ENCODE measurements at regions not wholly inside any gene's neighbourhood (a gene's known extent, or its start where the extent isn't known, plus 50 kb on each side); places are given as distances from the start of the nearest gene placed in this dataset.

DNA sequence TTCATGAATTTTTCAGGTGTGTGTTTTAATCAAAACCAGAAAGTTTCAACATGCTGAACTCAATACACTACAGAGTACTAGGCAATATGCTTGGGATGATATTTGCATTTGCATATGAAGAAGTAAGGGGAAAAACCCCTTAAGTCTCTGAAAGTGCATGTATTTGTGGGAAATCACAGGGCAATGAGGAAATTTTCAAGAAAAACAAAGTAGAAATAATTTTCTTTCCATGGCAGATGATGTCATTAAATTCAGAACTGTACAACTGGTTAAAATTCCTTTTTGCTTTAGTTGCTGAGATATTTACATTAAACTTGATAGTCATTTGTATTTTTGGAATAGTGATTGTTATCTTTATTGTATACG, 294.0 kb upstream of the TBC1D5 start:
- H3K4me1 ChIP-seq, result no peaks in the 10 kb centered on the region
- no peak for DNase-seq
- TF ChIP-seq, protein P1, sequence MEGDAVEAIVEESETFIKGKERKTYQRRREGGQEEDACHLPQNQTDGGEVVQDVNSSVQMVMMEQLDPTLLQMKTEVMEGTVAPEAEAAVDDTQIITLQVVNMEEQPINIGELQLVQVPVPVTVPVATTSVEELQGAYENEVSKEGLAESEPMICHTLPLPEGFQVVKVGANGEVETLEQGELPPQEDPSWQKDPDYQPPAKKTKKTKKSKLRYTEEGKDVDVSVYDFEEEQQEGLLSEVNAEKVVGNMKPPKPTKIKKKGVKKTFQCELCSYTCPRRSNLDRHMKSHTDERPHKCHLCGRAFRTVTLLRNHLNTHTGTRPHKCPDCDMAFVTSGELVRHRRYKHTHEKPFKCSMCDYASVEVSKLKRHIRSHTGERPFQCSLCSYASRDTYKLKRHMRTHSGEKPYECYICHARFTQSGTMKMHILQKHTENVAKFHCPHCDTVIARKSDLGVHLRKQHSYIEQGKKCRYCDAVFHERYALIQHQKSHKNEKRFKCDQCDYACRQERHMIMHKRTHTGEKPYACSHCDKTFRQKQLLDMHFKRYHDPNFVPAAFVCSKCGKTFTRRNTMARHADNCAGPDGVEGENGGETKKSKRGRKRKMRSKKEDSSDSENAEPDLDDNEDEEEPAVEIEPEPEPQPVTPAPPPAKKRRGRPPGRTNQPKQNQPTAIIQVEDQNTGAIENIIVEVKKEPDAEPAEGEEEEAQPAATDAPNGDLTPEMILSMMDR (IDR thresholded peaks at IDR 0.05; ENCODE audit: low read depth, low read length), result no peak
- H3K4me3 ChIP-seq (ENCODE audit: low read depth, low read length), result no peak overlapping the region
- H3K36me3 ChIP-seq, result no peaks in the 10 kb centered on the region
- no peaks in the 10 kb centered on the region for H3K27me3 ChIP-seq
- no peaks in the 10 kb centered on the region for H3K9me3 ChIP-seq

DNA sequence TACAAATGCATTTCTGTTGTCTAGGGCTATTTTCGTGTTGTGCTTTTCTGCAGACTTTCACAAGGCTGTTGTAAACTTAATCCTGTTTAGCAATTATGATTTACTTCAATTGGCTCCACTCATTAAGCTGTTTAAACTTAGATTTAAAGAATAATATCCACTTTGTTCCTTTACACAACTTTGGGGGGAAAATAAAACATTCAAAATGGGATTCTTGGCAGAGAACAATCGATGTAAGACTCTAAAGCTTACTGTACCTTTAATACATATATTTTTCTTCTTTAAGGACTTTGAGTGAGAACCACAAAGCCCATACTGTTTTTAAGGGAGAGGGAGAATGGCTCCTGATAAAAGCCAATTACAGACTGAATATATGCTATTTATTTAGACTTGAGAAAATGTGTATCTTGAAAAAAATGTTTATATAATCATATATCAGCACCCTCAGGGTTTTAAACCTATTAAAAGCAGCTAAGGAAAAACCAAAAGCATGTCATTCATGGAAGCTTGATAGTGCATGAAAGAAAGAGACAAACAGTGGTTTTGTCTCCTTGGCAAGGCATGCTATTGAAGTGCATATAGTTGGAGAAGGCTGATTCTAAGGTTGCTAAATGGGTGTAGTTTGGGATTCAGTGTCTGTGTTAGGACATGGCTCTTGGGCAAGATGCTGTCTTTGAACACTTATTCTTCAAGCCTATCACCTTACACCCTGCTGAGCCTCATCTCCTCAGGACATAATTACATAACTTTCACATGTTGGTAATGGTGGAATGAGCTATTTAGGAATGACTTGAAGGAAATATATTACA, 293.4 kb upstream of the TBC1D5 start:
- Histone ChIP-seq H3K4me3 (ENCODE audit: low read depth, low read length) (no peak overlapping the region), H3K9me3 (no peaks in the 10 kb centered on the region), H3K27me3 (no peaks in the 10 kb centered on the region), H3K4me1 (no peaks in the 10 kb centered on the region), H3K36me3 (no peaks in the 10 kb centered on the region)
- DNase-seq, result no peak
- TF ChIP-seq, protein P1 (IDR thresholded peaks at IDR 0.05; ENCODE audit: low read depth, low read length), result no peak

DNA sequence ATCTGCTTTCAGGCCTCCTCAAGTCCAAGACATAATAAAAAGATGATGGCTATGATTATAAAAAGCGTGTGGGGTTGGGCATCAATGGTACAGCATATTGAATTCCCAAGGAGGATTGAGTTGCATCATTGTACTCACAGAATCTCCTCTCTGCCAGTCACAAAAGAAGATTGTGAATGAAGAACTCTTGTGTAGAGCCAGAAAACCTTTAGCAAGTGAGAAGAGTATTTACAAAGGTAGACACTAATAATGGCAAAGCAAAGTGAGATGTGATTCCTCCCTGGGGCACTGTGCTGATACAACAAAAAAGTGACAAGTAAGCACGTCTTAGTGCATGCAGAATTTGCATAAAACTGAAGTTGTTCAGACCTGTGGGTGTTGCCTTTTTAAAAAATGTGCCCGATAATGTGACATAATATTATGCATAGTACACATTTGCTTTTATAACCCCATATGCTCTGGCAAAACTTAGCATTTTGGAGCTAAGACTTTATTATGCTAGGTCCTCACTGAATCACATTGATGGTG, 291.2 kb upstream of the TBC1D5 start:
- no peaks in the 10 kb centered on the region for H3K4me1 ChIP-seq
- DNase-seq, result no peak
- H3K27me3 ChIP-seq, result no peaks in the 10 kb centered on the region
- H3K4me3 ChIP-seq (ENCODE audit: low read depth, low read length), result no peak overlapping the region
- H3K9me3 ChIP-seq, result no peaks in the 10 kb centered on the region
- no peaks in the 10 kb centered on the region for H3K36me3 ChIP-seq
- TF ChIP-seq, protein P1 (IDR thresholded peaks at IDR 0.05; ENCODE audit: low read depth, low read length), result no peak

DNA sequence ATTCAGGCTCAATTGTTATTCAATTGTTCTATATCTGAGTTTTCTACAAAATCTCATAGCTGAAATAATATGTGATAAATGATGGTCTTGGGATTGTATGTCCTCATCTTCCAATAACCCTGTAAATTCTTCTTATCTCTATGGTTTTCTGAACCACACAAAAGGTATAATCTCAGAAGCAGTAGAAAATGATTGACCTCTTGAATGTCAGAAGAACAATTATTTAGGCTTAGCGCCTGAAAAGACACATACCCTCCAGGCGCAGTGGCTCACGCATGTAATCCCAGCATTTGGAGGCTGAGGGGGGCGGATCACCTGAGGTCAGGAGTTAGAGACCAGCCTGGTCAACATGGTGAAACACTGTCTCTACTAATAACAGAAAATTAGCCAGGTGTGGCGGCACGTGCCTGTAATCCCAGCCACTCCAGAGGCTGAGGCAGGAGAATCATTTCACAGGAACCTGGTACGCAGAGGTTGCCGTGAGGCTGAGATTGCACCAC, 288.0 kb upstream of the TBC1D5 start:
- Histone ChIP-seq H3K27me3 (no peaks in the 10 kb centered on the region), H3K9me3 (no peaks in the 10 kb centered on the region), H3K36me3 (no peaks in the 10 kb centered on the region), H3K4me3 (ENCODE audit: low read depth, low read length) (no peak overlapping the region), H3K4me1 (no peaks in the 10 kb centered on the region)
- no peak for DNase-seq
- TF ChIP-seq, protein P1 (IDR thresholded peaks at IDR 0.05; ENCODE audit: low read depth, low read length), result no peak

DNA sequence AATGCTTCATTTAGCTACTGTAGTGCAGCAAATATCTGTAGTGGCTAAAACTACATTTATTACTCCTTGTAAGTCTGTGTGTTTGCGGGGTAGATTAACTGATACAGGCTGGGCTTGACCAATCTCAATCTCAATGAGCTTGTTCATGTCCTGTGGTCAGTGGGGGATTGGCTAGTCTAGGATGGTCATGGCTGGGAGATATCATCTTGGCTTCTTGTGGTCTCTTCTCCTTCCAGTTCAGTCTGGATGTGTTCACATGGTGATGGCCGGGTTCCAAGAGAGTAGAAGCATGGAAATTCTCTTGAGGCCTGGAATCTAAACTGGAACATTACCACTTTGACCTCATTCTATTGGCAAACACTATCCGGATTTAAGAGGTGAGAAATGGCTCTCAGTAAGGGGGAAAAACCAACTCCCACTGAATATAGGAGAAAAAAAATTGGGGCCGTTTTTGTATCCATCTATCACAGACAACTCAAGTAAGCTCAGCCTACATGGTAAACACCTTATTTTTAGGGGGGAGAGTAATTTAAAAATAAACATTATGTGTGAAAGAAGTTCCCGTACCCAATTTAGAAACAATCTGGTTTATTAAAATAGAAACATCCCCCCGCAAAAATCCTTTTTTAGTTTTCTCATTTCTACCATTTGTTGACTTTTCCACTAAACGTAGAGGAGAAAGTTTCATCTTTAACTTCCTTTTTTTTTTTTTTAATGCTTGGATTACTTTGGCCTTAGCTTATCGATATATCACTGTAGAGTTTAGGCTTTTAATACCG, 284.9 kb upstream of the TBC1D5 start:
- H3K36me3 ChIP-seq, result no peaks in the 10 kb centered on the region
- DNase-seq, result no peak
- TF ChIP-seq, protein P1 (IDR thresholded peaks at IDR 0.05; ENCODE audit: low read depth, low read length), result no peak
- H3K9me3 ChIP-seq, result no peaks in the 10 kb centered on the region
- H3K4me1 ChIP-seq, result no peaks in the 10 kb centered on the region
- no peak overlapping the region for H3K4me3 ChIP-seq (ENCODE audit: low read depth, low read length)
- no peaks in the 10 kb centered on the region for H3K27me3 ChIP-seq
